Fibroblast of lung (primary cell): ENCODE measurements at regions not wholly inside any gene's neighbourhood (a gene's known extent, or its start where the extent isn't known, plus 50 kb on each side); places are given as distances from the start of the nearest gene placed in this dataset.

ENCODE experiments used
- CTCF ChIP-seq, 2 donors: IDR thresholded peaks in 1 of 2; conservative IDR thresholded peaks in 1 of 2; 1 replicate in 1 of 2; 2 replicates in 1 of 2; pipeline ENCODE4 v1.5.1; 2011 to 2012; ENCODE audit warnings: low read length in 2 of 2, control low read depth in 1 of 2, inconsistent platforms in 1 of 2, low read depth in 1 of 2, mild to moderate bottlenecking in 1 of 2
- EZH2 ChIP-seq: IDR thresholded peaks from 2 replicates; pipeline ENCODE4 v1.5.1; 2012; ENCODE audit warnings: low read length, control low read depth, mild to moderate bottlenecking; ENCODE audit errors: missing control alignments

- TF ChIP-seq CTCF (conservative IDR thresholded peaks at IDR 0.05 in 1 of 2, IDR thresholded peaks at IDR 0.05 in 1 of 2; ENCODE audit: low read depth in 1 of 2, low read length in 2 of 2) (no peak), EZH2 (no peak)
Measured at GRCh38 chr7:96861-97260, 95.5 kb upstream of the FAM20C start.
